ENCODE measurements at regions not wholly inside any gene's neighbourhood (a gene's known extent, or its start where the extent isn't known, plus 50 kb on each side); places are given as distances from the start of the nearest gene placed in this dataset.

- TF ChIP-seq, protein P1, sequence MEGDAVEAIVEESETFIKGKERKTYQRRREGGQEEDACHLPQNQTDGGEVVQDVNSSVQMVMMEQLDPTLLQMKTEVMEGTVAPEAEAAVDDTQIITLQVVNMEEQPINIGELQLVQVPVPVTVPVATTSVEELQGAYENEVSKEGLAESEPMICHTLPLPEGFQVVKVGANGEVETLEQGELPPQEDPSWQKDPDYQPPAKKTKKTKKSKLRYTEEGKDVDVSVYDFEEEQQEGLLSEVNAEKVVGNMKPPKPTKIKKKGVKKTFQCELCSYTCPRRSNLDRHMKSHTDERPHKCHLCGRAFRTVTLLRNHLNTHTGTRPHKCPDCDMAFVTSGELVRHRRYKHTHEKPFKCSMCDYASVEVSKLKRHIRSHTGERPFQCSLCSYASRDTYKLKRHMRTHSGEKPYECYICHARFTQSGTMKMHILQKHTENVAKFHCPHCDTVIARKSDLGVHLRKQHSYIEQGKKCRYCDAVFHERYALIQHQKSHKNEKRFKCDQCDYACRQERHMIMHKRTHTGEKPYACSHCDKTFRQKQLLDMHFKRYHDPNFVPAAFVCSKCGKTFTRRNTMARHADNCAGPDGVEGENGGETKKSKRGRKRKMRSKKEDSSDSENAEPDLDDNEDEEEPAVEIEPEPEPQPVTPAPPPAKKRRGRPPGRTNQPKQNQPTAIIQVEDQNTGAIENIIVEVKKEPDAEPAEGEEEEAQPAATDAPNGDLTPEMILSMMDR (conservative IDR thresholded peaks at IDR 0.05; ENCODE audit: low read depth, low read length), result no peak
- no peaks in the 10 kb centered on the region for H3K4me1 ChIP-seq (ENCODE audit: low read depth, poor library complexity, severe bottlenecking)
- no peaks in the 10 kb centered on the region for H3K79me2 ChIP-seq (ENCODE audit: insufficient read depth, low read depth)
- no peak overlapping the region for H3K9ac ChIP-seq
- H3K27me3 ChIP-seq (ENCODE audit: insufficient read depth, low read depth), result no peaks in the 10 kb centered on the region
- H3K27ac ChIP-seq, result no peak overlapping the region
- no peak overlapping the region for H3K4me3 ChIP-seq (IDR thresholded peaks at IDR 0.05; ENCODE audit: insufficient read depth, low read depth, low read length)
- no peak overlapping the region for H2AFZ ChIP-seq (ENCODE audit: low read depth)
- no peaks in the 10 kb centered on the region for H3K36me3 ChIP-seq (ENCODE audit: insufficient read depth)
- H3K4me2 ChIP-seq, result no peak overlapping the region
- no peaks in the 10 kb centered on the region for H4K20me1 ChIP-seq (ENCODE audit: insufficient read depth)
Measured at GRCh38 chr2:15750822-15751329, 159.2 kb downstream of the DDX1 start.

GRCh38 chr2:15751477-15751876, 159.8 kb downstream of the DDX1 start:
- Histone ChIP-seq H3K9ac (no peak overlapping the region), H3K4me3 (IDR thresholded peaks at IDR 0.05; ENCODE audit: insufficient read depth, low read depth, low read length) (no peak overlapping the region), H3K36me3 (ENCODE audit: insufficient read depth) (no peaks in the 10 kb centered on the region), H3K27me3 (ENCODE audit: insufficient read depth, low read depth) (no peaks in the 10 kb centered on the region), H3K27ac (no peak overlapping the region), H2AFZ (ENCODE audit: low read depth) (no peak overlapping the region), H3K4me1 (ENCODE audit: low read depth, poor library complexity, severe bottlenecking) (no peaks in the 10 kb centered on the region), H3K4me2 (no peak overlapping the region), H4K20me1 (ENCODE audit: insufficient read depth) (no peaks in the 10 kb centered on the region), H3K79me2 (ENCODE audit: insufficient read depth, low read depth) (no peaks in the 10 kb centered on the region)
- TF ChIP-seq, protein P1 (conservative IDR thresholded peaks at IDR 0.05; ENCODE audit: low read depth, low read length), result no peak

- no peaks in the 10 kb centered on the region for H3K36me3 ChIP-seq (ENCODE audit: insufficient read depth)
- H4K20me1 ChIP-seq (ENCODE audit: insufficient read depth), result no peaks in the 10 kb centered on the region
- H3K9ac ChIP-seq, result no peak overlapping the region
- TF ChIP-seq, protein P1 (conservative IDR thresholded peaks at IDR 0.05; ENCODE audit: low read depth, low read length), result no peak
- H3K4me1 ChIP-seq (ENCODE audit: low read depth, poor library complexity, severe bottlenecking), result no peaks in the 10 kb centered on the region
- no peak overlapping the region for H3K27ac ChIP-seq
- H2AFZ ChIP-seq (ENCODE audit: low read depth), result no peak overlapping the region
- no peak overlapping the region for H3K4me3 ChIP-seq (IDR thresholded peaks at IDR 0.05; ENCODE audit: insufficient read depth, low read depth, low read length)
- H3K4me2 ChIP-seq, result no peak overlapping the region
- H3K27me3 ChIP-seq (ENCODE audit: insufficient read depth, low read depth), result no peaks in the 10 kb centered on the region
- no peaks in the 10 kb centered on the region for H3K79me2 ChIP-seq (ENCODE audit: insufficient read depth, low read depth)
Measured at GRCh38 chr2:15752552-15753232, 161.0 kb downstream of the DDX1 start.

- TF ChIP-seq, protein P1 (conservative IDR thresholded peaks at IDR 0.05; ENCODE audit: low read depth, low read length), result no peak
- no peak overlapping the region for H3K9ac ChIP-seq
- H3K27ac ChIP-seq, result no peak overlapping the region
- no peak overlapping the region for H2AFZ ChIP-seq (ENCODE audit: low read depth)
- H3K27me3 ChIP-seq (ENCODE audit: insufficient read depth, low read depth), result no peaks in the 10 kb centered on the region
- H3K4me2 ChIP-seq, result no peak overlapping the region
- no peaks in the 10 kb centered on the region for H3K36me3 ChIP-seq (ENCODE audit: insufficient read depth)
- no peak overlapping the region for H3K4me3 ChIP-seq (IDR thresholded peaks at IDR 0.05; ENCODE audit: insufficient read depth, low read depth, low read length)
- no peaks in the 10 kb centered on the region for H3K4me1 ChIP-seq (ENCODE audit: low read depth, poor library complexity, severe bottlenecking)
- no peaks in the 10 kb centered on the region for H3K79me2 ChIP-seq (ENCODE audit: insufficient read depth, low read depth)
- H4K20me1 ChIP-seq (ENCODE audit: insufficient read depth), result no peaks in the 10 kb centered on the region
Measured at GRCh38 chr2:15753233-15753798, 161.6 kb downstream of the DDX1 start.

Data from KMS-11 (cell line).